ENCODE measurements at regions not wholly inside any gene's neighbourhood (a gene's known extent, or its start where the extent isn't known, plus 50 kb on each side); places are given as distances from the start of the nearest gene placed in this dataset.
"Not testable (repeated sequence)": the region's sequence is repeated elsewhere in the genome, so short reads cannot be mapped to it uniquely, and the experiment has no call there.

DNA sequence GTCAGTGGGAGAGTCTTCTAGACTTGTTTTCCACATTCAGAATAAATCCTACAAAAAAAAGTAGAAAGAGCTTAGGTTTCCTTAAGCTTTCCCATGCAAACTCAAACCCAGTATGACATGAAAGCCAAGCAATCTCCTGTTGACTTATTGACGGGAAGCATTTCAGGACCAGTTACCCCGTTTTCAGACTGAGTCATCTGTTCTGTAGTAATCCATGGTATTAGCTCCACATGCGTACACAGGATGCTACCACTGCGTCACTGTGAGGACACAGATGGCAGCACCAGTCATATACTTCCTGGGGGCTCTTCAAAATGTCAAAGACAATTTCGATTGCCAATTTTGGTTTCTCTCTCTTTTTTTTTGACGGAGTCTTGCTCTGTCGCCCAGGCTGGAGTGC is 224.9 kb upstream of the MAD2L1 start:
- DNase-seq = no peak

DNA sequence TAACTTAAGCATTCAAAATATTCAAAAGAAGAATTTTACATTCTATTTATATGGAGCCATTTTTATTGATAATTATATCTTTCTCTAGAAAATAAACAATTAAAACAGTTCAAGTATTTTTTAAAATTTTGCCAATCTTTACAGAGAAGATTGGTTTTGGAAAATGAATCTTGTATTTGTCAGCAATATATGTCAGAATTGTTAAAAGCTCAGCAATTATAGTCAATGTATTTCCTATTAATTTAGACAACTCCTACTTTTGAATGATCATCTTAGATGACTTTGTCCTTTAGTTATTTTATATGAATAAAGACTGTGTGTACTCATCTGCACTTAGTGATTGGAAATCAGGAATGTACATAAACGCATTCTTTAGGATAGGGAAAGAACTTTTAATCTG is 223.9 kb upstream of the MAD2L1 start:
- no peak for DNase-seq

DNA sequence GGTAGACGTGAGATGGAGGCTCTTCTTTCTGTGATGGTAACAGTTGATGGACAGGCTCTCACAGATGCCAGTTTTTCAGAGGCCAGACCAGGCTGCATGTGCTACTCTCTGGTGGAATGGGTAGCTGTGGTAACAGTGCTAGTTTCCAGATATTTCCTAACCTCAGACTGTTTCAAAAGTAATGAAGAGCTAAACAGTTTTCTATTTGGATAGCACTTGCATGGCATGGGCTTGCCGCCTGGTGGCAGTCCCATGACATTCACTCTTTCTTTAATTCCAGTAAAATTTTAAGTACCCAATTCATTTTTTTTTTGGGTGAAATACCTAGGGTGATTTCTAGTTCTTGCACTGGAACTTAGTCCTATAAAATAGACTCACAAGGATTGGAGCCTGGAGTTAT is 220.2 kb upstream of the MAD2L1 start:
- no peak for DNase-seq

DNA sequence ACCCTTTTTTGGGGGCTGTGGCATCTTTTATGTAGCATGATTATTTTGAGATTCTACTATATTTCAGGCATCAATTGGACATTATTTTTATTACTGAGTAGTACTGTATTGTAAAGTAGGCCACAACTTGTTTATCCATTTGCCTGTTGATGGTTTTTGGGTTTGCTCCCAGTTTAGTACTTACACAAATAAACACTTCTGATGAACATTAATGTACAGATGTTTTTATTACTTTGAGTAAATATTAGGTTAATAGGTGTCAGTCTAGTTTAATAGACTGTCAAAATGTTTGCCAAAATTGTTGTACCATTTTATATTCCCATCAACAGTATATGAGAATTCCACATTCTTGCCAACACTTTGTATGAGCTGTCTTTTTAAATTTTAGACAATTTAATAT is 214.9 kb upstream of the MAD2L1 start:
- DNase-seq = no peak

DNA sequence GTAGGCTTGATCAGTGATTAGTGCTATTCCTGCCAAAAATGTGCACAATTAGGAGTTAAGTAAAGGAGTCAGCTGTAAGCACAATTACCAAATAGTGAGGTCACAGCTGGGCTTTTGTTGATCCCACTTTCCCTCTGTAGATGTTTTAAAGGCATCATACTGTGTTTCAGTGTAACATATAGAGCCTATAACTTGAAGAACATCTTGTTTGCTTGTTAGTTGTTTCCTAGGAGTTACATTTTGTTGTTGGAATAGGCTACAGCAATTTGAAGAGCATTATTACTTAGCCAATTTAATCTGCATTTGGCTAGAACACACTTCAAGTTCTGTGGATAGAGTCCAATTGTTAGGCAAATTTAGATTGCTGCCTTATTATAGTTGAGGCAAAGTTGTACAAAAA is 210.7 kb upstream of the MAD2L1 start:
- no peak for DNase-seq

DNA sequence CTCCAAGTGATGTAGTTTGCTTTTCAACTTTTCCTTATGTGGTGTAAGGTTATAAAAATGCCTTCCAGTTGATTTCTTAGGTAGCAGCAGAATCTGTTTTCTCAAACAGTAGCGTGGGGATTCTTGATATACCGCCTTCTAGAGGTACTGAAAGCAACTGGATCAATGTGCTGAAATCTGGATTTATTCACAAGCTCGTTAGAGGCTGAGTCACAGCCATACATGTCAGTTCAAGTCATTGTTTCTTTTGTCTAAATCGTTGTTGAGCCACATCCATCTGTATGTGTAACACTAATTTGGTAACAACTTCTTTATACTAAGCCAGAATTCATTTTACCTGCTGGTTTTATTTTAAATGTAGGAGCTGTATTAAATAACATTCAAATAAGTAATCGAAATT is 200.0 kb upstream of the MAD2L1 start:
- no peak for DNase-seq

DNA sequence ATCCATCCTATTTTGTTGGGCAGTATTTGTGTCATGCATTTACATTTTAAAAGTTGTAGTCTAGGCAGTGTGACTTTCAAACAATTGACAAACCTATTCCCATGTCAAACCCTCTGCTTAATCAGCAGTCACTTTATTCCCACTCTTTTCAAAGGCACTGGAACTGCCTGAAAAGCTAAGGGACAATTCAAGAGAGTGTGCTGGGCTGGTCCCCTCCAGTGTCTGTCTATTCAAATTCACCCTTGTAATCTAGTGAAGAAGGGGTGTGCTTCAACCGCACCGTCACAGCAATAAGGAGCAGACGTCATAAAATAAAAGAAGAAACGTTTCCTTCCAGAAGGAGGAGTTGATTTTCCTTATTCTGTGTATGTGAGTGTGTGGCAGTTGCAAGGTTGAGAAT is 197.0 kb upstream of the MAD2L1 start:
- no peak for DNase-seq

DNA sequence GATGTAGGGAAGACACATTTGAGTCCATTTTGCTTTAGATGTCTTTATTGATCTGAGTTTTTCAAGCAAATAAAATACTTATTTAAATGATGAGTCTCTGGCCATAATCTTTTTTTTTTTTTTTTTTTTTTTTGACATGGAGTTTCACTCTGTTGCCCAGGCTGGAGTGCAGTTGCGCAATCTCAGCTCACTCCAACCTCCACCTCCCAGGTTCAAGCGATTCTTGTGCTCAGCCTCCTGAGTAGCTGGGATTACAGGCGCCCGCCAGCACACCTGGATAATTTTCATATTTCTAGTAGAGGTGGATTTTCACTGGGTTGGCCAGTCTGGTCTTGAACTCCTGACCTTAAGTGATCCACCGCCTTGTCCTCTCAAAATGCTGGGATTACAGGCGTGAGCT is 194.5 kb upstream of the MAD2L1 start:
- no peak for DNase-seq

DNA sequence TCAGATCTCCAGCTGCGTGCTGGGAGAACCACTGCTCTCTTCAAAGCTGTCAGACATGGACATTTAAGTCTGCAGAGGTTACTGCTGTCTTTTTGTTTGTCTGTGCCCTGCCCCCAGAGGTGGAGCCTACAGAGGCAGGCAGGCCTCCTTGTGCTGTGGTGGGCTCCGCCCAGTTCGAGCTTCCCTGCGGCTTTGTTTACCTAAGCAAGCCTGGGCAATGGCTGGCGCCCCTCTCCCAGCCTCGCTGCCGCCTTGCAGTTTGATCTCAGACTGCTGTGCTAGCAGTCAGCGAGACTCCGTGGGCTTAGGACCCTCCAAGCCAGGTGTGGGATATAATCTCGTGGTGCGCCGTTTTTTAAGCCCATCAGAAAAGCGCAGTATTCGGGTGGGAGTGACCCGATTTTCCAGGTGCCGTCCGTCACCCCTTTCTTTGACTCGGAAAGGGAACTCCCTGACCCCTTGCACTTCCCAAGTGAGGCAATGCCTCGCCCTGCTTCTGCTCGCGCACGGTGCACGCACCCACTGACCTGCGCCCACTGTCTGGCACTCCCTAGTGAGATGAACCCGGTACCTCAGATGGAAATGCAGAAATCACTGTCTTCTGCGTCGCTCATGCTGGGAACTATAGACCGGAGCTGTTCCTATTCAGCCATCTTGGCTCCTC is 189.6 kb upstream of the MAD2L1 start:
- not testable (repeated sequence) for DNase-seq

DNA sequence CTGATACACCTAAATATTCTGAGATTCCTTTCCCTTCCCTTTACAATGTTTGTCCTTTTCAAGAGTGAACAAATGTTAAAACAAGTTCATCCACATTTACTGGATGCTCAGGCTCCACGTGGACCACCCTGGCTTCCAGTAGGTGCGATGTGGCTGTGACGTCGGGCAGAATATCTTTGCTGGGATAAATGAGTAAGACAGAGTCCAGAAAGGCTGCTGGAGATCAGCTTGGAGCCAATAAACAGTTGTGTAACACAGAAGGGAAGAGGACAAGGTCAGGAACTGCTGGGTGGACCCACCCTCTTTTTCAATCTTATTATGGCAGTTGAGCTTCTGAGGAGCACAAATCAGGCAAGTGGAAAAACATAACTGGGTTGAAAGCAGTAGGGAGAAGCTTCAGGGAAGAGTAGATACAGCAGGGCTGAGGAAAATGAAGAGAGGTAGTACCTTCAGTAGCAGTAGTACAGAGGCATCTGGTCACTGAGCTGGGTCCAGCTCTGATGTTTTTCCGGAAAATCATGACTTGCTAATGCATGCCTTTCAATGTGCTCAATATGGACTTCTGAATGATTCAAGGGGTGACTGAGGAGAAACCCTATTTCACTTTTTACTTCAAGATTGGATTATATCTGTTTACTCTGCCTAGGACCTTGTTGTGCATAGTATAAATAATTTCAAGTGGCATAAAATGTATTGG is 171.8 kb upstream of the MAD2L1 start:
- no peak for DNase-seq

DNA sequence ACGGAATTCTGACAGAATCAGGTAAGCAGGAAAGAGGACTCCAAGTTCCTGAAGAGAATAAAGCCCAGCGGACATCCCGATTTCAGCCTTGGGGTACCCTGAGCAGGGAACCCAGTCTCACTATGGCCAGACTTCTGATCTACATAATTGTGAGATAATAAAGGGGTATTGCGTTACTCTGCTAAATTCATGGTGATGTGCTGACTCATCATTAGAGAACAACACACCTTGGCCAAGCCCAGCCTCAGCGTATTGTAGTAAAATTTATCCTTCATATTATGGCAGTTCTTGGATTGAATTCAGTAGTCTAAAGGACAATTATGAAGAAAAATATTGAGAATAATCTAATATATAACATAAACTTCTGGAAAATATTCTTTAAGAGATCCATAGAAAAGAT is 170.2 kb upstream of the MAD2L1 start:
- no peak for DNase-seq

DNA sequence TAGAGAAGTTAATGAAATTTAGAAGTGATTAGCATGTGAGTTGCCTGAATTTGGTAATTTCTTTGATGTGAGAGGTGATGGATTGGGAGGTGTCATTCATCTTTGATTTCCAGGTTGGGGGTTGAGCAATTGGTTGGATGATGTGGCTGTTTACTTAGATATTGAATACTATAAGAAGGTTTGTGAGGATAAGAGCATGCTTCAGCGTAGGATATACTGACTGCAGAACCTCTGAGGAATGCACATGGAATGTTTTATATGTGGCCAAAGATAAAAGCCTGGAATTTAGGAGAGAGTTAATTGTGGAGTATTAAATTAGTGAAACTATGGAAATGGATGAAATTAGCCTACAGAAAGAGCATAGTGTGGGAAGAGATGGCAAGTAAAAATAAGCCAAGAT is 165.4 kb upstream of the MAD2L1 start:
- no peak for DNase-seq

DNA sequence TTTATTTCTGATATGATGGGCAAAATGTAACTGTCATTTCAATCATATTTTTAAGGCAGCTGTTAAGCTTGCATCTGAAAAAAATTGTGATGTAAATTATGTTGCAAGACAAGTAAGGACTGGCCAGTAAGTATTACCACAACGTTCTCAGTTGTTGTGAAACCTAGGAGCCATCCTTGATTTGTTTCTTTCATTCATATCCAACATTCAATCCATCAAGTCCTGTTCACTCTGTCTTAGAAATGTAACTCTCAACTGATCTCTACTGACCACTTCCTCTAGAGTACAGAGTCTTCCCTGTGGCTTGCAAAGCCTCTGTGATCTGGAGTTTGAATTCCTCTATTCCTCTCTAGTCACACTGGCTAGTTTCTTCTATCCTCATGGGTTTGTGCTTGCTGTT is 161.4 kb upstream of the MAD2L1 start:
- DNase-seq = peak in 1 of 4 experiments; percentile 3

DNA sequence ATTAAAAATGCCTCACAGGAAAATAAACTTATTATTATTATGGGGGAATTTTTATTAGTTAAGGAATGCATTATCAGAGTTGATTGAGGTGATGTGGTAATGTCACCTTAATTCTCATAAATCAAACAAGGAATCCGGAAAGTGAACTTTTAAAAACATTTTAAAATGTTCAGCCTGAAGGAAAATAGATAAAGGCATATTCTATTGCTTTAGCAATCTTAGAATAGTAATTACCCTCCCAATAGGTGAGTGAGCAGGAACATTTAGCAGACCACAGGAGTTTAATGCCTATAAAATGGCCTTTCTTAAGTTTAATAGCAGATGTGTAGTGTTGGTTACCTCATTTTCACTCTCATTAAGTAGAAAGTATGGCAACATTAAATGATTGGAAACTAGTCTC is 160.9 kb upstream of the MAD2L1 start:
- DNase-seq = no peak

DNA sequence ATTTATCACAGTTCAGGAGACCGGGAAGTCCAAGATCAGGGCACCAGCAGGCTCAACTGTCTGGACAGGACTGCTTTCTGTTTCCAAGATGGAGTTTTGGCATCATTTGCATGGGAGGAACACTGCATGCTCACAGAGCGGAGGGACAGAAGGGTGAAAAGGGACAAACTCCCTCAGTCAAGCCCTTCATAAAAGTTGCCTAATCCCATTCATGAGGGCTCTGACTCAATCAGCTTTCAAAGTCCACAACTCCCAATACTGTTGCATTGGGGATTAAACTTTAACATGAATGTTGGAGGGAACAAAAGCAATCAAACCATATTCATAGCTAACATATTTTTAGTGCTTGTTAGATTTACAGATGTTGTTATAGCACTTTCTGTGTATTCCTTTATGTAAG is 158.9 kb upstream of the MAD2L1 start:
- DNase-seq = no peak

DNA sequence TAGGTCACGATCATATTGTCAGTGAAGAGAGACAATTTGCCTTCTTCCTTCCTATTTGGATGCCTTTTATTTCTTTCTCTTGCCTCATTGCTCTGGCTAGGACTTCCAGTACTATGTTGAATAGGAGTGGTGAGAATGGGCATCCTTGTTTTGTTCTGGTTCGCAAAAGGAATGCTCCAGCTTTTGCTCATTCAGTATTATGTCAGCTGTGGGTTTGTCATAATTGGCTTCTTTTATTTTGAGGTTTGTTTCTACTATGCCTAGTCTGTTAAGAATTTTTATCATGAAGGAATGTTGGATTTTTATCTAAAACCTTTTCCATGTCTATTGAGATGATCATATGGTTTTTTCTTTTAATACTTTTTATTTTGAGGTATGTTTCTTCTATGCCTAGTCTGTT is 152.3 kb upstream of the MAD2L1 start:
- DNase-seq = no peak

DNA sequence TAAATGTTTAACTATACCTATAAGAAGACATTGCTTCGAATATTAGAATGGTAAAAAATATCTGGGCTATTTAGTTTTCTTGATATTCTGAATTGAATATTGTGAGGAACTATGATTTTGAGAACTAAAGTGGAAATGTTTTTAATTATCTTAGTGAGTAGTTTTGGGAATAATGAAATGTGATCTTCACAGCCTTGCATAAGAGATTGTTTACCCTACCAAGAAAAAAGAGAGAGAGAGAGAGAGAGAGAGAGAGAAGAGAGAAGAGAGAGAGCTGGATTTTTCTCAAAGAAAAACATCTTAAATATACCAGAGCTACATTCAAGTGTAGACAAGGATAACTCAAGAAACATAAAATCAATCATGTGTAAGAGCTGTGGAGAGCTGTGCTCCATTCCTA is 148.7 kb upstream of the MAD2L1 start:
- DNase-seq = no peak

DNA sequence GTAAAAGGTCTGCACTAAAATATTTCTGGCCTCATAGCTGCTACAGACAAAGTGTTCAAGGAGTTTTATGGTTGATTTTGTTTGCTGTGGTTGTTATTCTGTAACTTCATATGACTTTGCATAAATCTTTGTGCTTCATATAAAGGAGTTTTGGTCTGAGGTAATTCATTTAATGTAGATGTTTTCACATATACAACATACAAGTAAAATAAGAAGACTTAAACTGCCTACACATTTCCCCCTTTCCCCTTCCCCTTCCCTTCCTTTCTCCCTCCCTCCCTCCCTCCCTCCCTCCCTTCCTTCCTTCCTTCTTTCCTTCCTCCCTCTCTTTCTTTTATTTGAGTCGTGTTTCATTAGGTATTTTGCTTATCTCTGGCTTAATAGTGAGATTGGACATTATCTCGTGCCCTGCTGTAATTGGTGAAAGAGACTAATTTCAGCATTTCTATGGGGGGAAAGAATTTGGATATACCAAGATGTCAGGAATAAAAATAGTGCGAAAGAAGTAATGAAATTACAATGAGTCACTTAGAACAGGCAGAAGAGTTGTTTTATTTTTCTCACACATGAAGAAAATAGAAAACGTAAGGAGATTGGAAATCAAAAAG is 144.9 kb upstream of the MAD2L1 start:
- no peak for DNase-seq

DNA sequence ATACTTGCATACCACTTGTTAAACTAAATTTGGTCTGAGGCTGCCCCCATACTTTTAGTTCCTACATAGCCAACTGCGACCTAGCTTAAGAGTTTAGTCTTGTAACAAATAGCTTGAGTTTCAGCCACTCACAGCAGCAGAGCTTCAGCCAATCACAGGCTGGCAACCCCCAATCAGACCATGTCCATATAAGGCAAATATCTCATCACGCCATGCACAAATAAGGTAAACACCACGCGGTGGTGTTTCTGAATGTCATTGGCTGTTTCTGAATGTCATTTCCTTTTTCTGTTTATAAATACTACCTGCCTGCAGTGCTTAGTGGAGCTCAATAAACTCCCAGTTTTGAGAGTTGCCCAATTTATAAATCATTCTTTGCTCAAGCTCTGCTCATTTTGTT is 143.1 kb upstream of the MAD2L1 start:
- DNase-seq = no peak

DNA sequence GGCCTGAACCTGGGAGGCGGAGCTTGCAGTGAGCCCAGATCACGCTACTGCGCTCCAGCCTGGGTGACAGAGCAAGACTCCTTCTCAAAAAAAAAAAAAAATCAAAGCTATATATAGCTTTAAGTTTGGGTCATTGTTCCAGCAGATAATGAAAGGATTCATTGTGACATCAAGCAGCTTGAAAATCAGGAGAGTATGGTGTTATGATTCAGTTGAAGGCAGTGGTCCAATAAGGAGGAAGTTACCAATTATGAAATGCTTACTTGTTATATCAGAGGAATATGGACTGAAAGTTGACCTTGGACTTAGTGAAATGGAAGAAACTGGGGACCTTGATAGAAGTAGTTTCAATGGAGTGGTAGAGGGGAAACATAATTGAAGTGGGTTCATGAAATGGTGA is 140.4 kb upstream of the MAD2L1 start:
- DNase-seq = no peak

DNA sequence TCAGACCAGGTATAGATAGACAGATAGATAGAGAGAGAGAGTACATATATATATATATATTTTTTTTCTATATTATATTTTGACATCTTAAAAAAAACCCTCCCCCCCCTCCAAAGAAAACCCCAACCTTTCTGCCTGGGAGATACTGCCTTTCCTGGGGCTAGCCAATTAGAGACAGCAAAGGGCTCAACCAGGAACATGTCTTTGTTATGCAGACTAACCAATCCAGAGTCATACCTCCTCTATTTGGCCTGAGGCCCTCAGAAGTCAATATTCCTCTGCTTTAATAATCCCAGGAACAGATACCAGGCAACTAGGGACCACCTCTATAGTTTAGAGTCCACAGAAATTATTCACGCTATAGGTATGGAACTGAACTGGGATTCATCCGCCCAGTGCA is 135.6 kb upstream of the MAD2L1 start:
- DNase-seq = no peak

DNA sequence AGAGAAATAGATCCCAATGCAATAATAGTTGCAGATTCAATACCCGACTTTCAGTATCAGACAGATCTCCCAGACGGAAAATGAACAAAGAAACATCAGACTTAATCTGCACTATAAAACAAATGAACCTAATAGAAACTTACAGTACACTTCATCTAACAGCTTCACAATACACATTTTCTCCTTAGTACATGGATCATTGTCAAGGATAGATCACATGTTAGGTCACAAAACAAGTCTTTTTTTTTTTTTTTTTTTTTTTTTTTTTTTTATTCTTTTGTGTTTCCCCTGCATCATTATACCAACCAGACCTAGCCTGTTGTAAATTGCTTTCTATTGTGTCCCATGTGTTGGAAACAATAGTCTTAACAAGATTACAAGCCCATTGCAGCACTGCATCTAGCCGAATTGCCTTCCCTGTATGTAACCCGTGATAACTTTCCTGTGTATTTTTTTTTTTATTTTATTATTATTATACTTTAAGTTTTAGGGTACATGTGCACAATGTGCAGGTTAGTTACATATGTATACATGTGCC is 134.0 kb upstream of the MAD2L1 start:
- DNase-seq = not testable (repeated sequence)

DNA sequence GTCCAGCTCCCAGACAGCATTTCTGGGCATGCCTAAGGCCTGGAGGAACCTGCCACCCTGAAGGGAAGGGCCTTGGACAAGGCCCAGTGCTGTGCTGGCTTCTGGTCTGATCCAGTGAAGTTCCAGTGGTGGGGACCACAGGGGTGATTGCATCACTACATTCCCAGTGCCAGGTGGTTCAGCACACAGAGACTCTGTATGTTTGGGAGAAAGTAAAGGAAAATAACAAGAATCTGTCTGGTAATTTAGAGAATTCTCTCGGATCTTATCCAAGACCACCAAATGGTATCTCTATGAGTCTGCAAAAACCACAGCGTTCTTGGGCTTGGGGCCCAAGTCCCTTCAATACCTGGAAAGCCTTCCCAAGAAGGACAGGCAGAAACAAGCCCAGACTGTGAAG is 131.8 kb upstream of the MAD2L1 start:
- no peak for DNase-seq

DNA sequence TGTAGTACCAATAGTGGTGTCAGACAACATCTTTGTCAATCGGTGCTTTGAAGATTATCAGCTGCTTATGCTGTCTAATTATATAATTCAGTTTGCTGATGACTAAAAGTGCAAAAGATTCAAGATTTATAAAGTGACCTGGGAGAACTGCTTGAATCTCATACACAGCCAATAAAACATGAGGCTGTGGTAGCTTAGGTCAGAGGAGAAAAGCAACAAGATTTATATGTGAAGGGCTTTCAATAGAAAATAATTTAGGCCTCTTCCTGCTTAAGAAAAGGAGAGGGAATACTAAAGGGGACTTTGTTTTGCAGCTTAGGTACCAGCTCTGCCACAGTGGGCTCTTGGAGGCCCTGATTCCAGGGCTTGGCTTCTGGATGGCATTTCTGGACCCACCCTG is 111.0 kb upstream of the MAD2L1 start:
- no peak for DNase-seq

Data from suppressor macrophage (primary cell).